ENCODE measurements at regions not wholly inside any gene's neighbourhood (a gene's known extent, or its start where the extent isn't known, plus 50 kb on each side); places are given as distances from the start of the nearest gene placed in this dataset.
A peak's percentile ranks its signal among the peaks of the same experiment; 100 is the strongest.

- no peak for ATAC-seq
Measured at GRCh38 chr1:119310301-119310700, 58.3 kb upstream of the HAO2 start.

- ATAC-seq: no peak
Measured at GRCh38 chr1:119312500-119312899, 56.1 kb upstream of the HAO2 start.

- no peak for ATAC-seq
Measured at GRCh38 chr1:119314001-119314796, 54.4 kb upstream of the HAO2 start.

- ATAC-seq: no peak
Measured at GRCh38 chr1:119316870-119317416, 51.6 kb upstream of the HAO2 start.

GRCh38 chr1:119318466-119319309, 49.9 kb upstream of the HAO2 start:
- peak in 1 of 2 donors; percentile 26 for ATAC-seq
